ENCODE measurements at regions not wholly inside any gene's neighbourhood (a gene's known extent, or its start where the extent isn't known, plus 50 kb on each side); places are given as distances from the start of the nearest gene placed in this dataset.

GRCh38 chr1:167145965-167146364 is 52.1 kb downstream of the STYXL2 start:
- H3K27ac ChIP-seq, result no peak overlapping the region
- no peaks in the 10 kb centered on the region for H3K9me3 ChIP-seq (ENCODE audit: low read depth)
- no peak for TF ChIP-seq CTCF (IDR thresholded peaks at IDR 0.05; ENCODE audit: low read depth, low read length)
- H3K4me1 ChIP-seq (ENCODE audit: low read depth), result no peaks in the 10 kb centered on the region
- H3K4me3 ChIP-seq, result no peak overlapping the region
- H3K27me3 ChIP-seq, result no peaks in the 10 kb centered on the region
- no peak for DNase-seq (ENCODE audit: low read depth in 1 of 2, low spot score in 1 of 2)
- no peaks in the 10 kb centered on the region for H3K36me3 ChIP-seq

DNA sequence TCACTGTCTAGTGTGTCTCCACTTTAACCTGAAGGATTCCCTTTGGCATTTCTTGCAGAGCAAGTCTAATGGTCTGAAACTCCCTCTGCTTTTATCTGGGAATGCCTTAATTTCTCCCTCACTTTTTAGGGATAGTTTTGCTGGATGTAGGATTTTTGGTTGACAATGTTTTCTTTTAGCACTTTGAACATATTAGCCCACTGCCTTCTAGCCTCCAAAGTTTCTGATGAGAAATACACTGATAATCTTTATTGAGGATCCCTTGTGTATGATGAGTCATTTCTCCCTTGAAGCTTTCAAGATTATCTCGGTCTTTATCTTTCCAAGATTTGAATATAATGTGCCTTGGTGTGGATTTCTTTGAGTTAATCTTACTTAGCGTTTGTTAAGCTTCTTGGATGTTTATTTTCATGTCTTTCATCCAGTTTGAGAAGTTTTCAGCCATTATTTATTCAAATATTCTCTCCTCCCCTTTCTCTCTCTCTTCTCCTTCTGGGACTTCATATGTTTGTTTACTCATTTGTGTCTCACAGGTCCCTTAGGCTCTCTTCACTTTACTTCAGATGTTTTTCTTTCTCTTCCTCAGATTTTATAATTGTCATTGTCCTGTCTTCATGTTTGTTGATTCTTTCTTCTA is 53.1 kb downstream of the STYXL2 start:
- TF ChIP-seq CTCF (IDR thresholded peaks at IDR 0.05; ENCODE audit: low read depth, low read length), result no peak
- Histone ChIP-seq H3K27me3 (no peaks in the 10 kb centered on the region), H3K9me3 (ENCODE audit: low read depth) (no peaks in the 10 kb centered on the region), H3K27ac (no peak overlapping the region), H3K36me3 (no peaks in the 10 kb centered on the region), H3K4me3 (no peak overlapping the region), H3K4me1 (ENCODE audit: low read depth) (no peaks in the 10 kb centered on the region)
- DNase-seq (ENCODE audit: low read depth in 1 of 2, low spot score in 1 of 2), result no peak

DNA sequence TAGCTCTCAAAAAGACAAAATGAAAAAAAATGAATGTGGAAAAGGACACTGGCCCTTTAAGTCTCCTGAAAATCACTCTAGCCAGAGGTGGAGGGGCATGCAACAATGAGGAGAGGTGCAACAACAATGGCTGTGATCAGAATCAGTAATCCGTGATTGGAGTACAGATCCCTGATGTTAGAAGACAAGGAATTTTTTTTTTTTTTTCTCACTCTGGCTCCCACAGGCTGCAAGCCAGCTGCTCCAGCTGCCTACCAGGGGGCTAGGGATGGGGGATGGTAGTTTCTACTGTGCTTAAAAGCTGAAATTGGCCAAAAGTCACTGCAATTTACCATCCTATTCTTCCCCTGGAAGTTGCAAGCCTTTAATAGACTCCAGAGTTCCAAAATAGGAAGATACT is 54.5 kb downstream of the STYXL2 start:
- no peak for TF ChIP-seq CTCF (IDR thresholded peaks at IDR 0.05; ENCODE audit: low read depth, low read length)
- Histone ChIP-seq H3K4me1 (ENCODE audit: low read depth) (no peaks in the 10 kb centered on the region), H3K27ac (no peak overlapping the region), H3K9me3 (ENCODE audit: low read depth) (no peaks in the 10 kb centered on the region), H3K4me3 (no peak overlapping the region), H3K27me3 (no peaks in the 10 kb centered on the region), H3K36me3 (no peaks in the 10 kb centered on the region)
- DNase-seq (ENCODE audit: low read depth in 1 of 2, low spot score in 1 of 2), result no peak

DNA sequence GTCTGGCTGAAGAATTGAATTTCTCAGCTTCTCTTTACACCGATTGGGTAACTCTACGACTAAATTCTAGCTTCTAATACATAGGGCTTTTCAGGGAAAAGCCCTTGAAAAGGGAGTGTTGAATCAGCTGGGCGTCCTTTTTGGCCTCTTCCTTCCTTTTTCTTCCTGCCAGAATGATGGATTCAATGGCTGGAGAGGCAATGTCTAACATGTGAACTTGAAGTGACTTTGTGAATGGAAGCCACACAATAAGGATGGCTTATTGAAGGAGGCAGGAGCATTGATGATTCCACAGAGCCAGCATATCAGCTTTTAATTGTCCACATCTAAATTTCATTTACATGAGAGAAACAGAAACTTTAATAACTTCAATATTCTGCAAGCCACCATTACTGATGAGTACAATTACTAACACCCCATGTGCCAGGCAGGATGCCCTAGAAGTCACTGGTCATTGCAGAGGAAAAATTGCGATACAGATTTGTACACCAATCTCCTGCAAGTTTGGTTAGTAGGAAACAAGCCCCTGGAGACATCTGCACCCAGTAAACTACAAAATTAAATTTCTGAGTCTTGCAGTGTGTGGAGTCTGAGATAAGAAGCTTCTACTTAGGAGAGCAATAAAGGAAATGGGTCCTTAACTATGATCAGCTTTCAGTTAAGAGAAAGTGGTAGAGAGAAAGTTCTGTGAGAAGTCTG is 56.1 kb downstream of the STYXL2 start:
- Histone ChIP-seq H3K4me1 (ENCODE audit: low read depth) (no peaks in the 10 kb centered on the region), H3K4me3 (no peak overlapping the region), H3K9me3 (ENCODE audit: low read depth) (no peaks in the 10 kb centered on the region), H3K27me3 (no peaks in the 10 kb centered on the region), H3K36me3 (no peaks in the 10 kb centered on the region), H3K27ac (no peak overlapping the region)
- no peak for DNase-seq (ENCODE audit: low read depth in 1 of 2, low spot score in 1 of 2)
- TF ChIP-seq CTCF (IDR thresholded peaks at IDR 0.05; ENCODE audit: low read depth, low read length), result no peak

DNA sequence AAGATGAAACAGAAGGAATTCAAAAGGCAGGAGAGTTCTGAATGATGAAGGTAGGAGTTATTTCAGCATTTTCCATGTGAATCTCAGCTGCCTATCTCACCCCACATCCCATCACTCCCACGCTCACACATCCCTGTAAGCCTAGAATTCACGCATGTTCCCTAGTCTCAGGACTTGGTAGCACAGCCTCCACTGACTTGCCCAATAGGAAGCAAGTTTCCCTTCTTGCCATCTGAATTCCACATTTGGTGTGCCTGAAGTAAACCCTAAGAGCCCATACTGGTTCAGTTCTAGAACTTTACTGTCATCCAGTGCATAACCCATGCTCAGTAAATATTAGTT is 56.6 kb downstream of the STYXL2 start:
- Histone ChIP-seq H3K36me3 (no peaks in the 10 kb centered on the region), H3K4me3 (no peak overlapping the region), H3K4me1 (ENCODE audit: low read depth) (no peaks in the 10 kb centered on the region), H3K27me3 (no peaks in the 10 kb centered on the region), H3K9me3 (ENCODE audit: low read depth) (no peaks in the 10 kb centered on the region), H3K27ac (no peak overlapping the region)
- no peak for DNase-seq (ENCODE audit: low read depth in 1 of 2, low spot score in 1 of 2)
- TF ChIP-seq CTCF (IDR thresholded peaks at IDR 0.05; ENCODE audit: low read depth, low read length), result no peak
